ENCODE measurements at regions not wholly inside any gene's neighbourhood (a gene's known extent, or its start where the extent isn't known, plus 50 kb on each side); places are given as distances from the start of the nearest gene placed in this dataset.

GRCh38 chr13:105462098-105462497 is 1073.4 kb downstream of the EFNB2 start:
- intact Hi-C loops (cut with DNase I, micrococcal nuclease): no loop called here
- TF ChIP-seq CTCF (IDR thresholded peaks at IDR 0.05): no peak
- Histone ChIP-seq H3K4me1 (ENCODE audit: low read depth) (no peaks in the 10 kb centered on the region), H3K9me3 (no peaks in the 10 kb centered on the region), H3K36me3 (ENCODE audit: low read depth) (no peaks in the 10 kb centered on the region), H3K4me3 (no peak overlapping the region)
- DNase-seq: no peak
- no peak for ATAC-seq

GRCh38 chr13:105452895-105453294 is 1082.6 kb downstream of the EFNB2 start:
- no peaks in the 10 kb centered on the region for H3K36me3 ChIP-seq (ENCODE audit: low read depth)
- no peak for ATAC-seq
- H3K4me3 ChIP-seq: no peak overlapping the region
- DNase-seq: no peak
- no peak for TF ChIP-seq CTCF (IDR thresholded peaks at IDR 0.05)
- H3K4me1 ChIP-seq (ENCODE audit: low read depth): no peaks in the 10 kb centered on the region
- H3K9me3 ChIP-seq: no peaks in the 10 kb centered on the region
- intact Hi-C loops (cut with DNase I, micrococcal nuclease): no loop called here

GRCh38 chr13:105450784-105451183 is 1084.7 kb downstream of the EFNB2 start:
- Histone ChIP-seq H3K4me3 (no peak overlapping the region), H3K9me3 (no peaks in the 10 kb centered on the region), H3K4me1 (ENCODE audit: low read depth) (no peaks in the 10 kb centered on the region), H3K36me3 (ENCODE audit: low read depth) (no peaks in the 10 kb centered on the region)
- no peak for ATAC-seq
- intact Hi-C loops (cut with DNase I, micrococcal nuclease): no loop called here
- DNase-seq: no peak
- no peak for TF ChIP-seq CTCF (IDR thresholded peaks at IDR 0.05)

GRCh38 chr13:105448811-105449210 is 1086.7 kb downstream of the EFNB2 start:
- no peaks in the 10 kb centered on the region for H3K36me3 ChIP-seq (ENCODE audit: low read depth)
- no peak for TF ChIP-seq CTCF (IDR thresholded peaks at IDR 0.05)
- H3K4me3 ChIP-seq: no peak overlapping the region
- intact Hi-C loops (cut with DNase I, micrococcal nuclease): no loop called here
- H3K9me3 ChIP-seq: no peaks in the 10 kb centered on the region
- H3K4me1 ChIP-seq (ENCODE audit: low read depth): no peaks in the 10 kb centered on the region
- DNase-seq: no peak
- ATAC-seq: no peak

DNA sequence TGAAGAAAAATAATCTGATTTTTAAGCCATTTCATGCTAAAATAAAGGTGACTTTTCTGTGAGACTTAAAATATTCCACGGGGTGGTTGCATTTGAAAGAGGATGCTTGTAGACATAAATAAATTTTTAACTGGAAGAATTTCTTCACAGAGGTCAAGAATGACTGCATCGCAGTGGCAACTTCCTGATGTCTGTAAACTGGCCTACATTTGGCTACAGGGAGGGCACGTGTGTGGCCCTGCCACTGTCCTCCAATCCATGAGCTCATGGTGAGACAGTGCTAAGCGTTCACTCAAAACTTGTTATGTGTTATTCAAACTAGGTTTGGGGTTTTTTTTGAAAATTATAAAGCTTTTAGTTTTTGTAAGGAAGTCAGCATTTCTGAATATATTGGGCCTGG is 1089.3 kb downstream of the EFNB2 start:
- ATAC-seq (no peak), DNase-seq (no peak)
- TF ChIP-seq CTCF (IDR thresholded peaks at IDR 0.05): no peak
- no peaks in the 10 kb centered on the region for H3K4me1 ChIP-seq (ENCODE audit: low read depth)
- no peak overlapping the region for H3K4me3 ChIP-seq
- intact Hi-C loops (cut with DNase I, micrococcal nuclease): no loop called here
- no peaks in the 10 kb centered on the region for H3K36me3 ChIP-seq (ENCODE audit: low read depth)
- H3K9me3 ChIP-seq: no peaks in the 10 kb centered on the region

- H3K36me3 ChIP-seq (ENCODE audit: low read depth): no peaks in the 10 kb centered on the region
- no peaks in the 10 kb centered on the region for H3K4me1 ChIP-seq (ENCODE audit: low read depth)
- ATAC-seq (no peak), DNase-seq (no peak)
- H3K9me3 ChIP-seq: no peaks in the 10 kb centered on the region
- TF ChIP-seq CTCF (IDR thresholded peaks at IDR 0.05): no peak
- H3K4me3 ChIP-seq: no peak overlapping the region
- intact Hi-C loops (cut with DNase I, micrococcal nuclease): no loop called here
Measured at GRCh38 chr13:105445796-105446195, 1089.7 kb downstream of the EFNB2 start.
